GM21381 (cell line): ENCODE measurements at regions not wholly inside any gene's neighbourhood (a gene's known extent, or its start where the extent isn't known, plus 50 kb on each side); places are given as distances from the start of the nearest gene placed in this dataset.
"Not testable (repeated sequence)": the region's sequence is repeated elsewhere in the genome, so short reads cannot be mapped to it uniquely, and the experiment has no call there.

ENCODE experiments used
- ATAC-seq: cut with Tn5 transposase; IDR thresholded peaks from one replicate; pipeline ENCODE4 v1.9.1; 2021; ENCODE audit warnings: mild to moderate bottlenecking, moderate library complexity; ENCODE audit not compliant: unreplicated experiment

- ATAC-seq, result no peak
Observed at GRCh38 chr6:14216946-14217684, 99.5 kb downstream of the CD83 start.

- ATAC-seq, result no peak
Observed at GRCh38 chr6:14217728-14218518, 100.4 kb downstream of the CD83 start.

- ATAC-seq, result no peak
Observed at GRCh38 chr6:14218519-14218800, 100.9 kb downstream of the CD83 start.

DNA sequence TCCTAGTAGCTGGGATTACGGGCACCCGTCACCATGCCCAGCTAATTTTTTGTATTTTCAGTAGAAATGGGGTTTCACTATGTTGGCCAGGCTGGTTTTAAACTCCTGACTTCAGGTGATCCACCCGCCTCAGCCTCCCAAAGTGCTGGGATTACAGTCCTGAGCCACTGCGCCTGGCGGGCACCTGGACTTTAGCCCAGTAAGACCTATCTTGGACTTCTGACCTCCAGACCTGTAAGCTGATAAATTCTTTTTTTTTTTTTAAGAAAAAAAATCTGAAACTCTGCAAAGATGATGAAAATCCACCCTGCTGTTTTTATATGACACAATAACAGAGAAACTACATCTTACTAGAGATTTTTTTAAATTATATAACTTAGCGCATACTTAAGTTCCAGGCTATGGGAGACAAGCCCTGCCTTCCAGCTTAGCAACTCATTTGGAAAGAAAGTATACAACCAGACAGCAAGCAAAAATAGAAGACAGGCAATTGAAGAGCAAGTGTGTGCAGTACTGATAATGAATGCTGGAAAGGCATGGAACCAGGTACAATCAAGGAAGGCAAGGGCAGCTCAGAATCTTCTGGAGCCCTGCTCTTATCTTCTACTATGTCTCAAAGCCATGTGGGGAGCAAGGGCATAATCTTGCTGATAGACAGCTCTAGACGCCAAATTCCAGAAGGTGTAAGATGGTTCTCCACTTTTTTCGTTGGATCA is 104.2 kb downstream of the CD83 start:
- no peak for ATAC-seq

DNA sequence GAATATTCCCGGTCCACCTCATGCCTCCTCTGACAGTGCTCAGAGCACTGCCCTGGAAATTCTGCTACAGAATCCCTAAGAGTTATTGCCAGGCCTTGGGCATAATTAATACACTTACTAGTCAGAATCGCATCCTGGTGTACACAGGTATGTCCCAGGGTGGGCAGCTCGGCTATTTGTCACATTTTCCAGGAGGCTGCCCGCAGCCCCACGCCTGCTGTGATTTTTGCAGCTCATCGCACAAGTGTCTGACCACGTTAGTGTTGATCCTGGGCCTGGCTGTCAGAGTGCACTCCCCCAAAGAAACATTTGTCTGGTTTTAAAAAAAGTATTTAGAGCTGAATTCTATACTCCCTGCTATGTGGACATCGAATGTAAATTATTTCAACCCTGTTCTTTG is 105.4 kb downstream of the CD83 start:
- ATAC-seq, result no peak

GRCh38 chr6:14224359-14225103 is 107.0 kb downstream of the CD83 start:
- peak; percentile 66 for ATAC-seq

DNA sequence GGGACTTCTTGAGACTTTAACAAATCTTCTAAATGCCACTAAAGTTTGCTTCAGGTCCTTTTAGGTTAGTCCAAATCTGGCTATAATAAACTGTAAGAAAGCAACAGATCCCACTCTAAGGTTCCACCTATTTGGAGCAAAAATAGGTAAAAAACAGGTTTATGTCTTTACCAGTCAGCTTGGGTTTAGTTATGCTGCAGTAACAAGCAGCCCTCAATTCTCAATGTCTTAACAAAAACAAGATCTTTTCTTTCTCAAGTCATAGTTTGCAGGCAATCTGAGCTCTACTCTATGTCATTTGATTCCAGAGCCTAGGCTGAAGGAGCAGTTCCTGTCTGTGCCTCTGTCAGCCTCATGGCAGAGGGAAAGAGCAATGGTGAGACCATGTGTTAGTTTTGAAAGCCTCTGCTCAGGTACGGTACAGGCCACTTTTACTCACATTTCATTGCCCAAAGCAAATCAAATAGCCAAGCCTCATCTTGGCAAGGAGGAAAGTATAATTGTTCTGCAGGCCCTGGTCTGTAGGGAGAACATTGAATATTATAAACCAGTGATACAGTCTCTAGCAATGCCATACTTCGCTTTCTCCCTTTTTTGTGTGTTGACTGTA is 108.6 kb downstream of the CD83 start:
- no peak for ATAC-seq

DNA sequence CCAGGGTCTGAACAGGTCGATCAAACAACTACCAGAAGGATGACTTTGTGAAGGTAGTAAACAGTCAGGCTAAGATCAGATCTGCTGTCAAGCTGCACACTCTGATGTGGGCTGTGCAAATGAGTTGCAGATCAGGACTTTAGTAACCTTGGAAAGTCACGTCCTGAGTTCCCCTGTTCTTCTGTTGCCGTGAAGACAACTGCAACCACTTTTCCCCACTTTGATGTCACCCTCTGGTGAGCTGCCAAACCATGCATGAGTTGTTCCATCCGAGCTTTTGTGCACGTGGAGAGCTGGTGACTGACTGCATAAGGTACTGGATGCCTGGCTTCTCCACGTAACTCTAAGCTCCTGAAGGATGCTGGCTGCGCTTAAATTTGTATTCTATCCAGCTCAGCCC is 111.0 kb downstream of the CD83 start:
- ATAC-seq, result no peak

DNA sequence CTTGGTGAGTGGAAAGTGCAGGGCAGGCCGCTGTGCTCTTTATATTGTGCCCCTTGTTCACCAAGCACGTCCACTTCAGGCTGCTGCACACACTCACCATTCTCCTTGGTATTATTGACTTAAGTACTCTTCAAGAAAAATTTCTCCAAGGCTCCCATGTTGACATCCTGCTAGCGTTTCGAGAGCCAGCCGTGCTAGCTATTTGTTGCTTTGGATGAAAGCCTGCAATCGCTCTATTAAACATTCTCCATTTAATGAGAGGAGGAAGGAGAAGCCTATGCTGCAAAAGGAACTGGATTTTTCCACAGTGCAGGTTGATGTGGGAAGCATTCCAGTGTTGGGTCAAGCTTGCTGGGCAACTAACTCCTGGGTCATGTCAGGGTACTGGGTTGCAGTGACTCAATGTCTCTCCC is 113.5 kb downstream of the CD83 start:
- ATAC-seq, result no peak

DNA sequence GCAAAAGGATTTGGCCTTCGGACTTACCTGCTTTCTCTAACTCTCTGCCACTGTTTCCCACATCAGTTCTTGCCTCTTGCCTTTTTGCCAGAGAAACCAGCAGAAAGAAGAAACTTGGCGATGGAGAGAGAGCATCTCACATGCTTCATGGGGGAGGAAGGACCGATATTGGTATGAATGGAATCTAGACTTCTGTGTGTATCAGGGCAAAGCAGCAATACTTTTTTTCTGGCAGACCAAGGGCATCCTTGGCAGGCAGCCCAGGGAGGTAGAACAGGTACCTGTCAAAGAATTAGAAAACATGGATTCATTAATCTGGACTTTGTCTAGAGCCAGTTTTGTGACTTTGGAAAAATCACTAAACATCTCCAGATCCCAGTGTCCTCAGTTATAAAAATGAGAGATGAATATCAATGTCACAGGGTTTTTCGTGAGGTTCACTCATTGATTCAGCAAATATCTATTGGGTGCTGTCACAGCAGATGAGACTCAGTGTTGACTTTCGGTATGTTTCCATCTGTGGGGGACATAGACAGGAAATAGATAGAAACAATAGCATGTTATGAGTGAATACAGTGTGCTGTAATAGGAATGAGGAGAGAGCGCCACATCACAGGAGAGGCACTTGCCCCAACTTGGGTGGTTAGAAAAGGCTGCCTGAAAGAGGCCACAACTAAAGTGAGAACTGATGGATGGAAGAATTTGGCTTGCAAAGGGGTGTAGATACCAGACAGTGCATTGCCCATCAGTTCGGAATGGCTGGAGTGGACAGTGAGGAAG is 114.1 kb downstream of the CD83 start:
- ATAC-seq, result no peak

DNA sequence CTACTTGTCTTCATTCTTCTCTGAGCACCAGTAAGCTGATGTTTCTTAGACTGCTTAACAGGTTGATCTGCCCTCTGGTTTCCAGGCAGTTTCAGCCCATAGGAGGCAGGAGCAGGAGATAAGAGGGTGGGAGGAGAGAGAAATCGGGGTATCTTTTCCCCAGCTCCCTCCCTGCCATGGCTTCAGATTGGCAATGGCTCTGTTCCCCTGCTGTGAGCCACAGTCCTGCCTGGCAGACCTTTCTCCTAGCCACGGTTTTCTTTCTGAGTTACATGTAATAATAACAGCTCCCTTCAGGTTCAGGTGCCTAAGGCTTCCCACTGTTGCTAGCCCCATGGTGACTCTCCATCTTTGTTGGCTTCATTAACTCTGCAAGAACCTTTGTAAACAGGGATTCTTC is 115.3 kb downstream of the CD83 start:
- no peak for ATAC-seq

GRCh38 chr6:14235653-14236356 is 118.2 kb downstream of the CD83 start:
- no peak for ATAC-seq

DNA sequence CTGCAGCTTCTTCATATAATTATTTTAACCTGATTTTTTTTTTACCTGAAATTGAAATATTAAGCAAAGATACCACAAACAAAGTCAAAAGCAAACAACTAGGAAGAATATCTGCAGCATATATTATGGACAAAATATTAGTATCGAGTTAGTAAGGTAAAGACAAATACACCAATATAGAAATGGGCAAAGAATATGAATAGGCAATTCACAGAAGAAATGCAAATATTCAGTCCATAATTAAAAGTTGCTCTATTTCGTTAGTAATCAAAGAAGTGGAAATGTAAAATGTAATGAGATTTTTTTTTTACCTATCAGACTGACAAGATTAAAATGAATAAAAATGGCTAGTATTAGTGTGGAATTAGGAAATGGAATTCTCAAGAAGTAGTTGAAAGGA is 121.5 kb downstream of the CD83 start:
- no peak for ATAC-seq

GRCh38 chr6:14240411-14241166 is 123.0 kb downstream of the CD83 start:
- ATAC-seq, result peak; percentile 11

- ATAC-seq, result peak; percentile 58
Observed at GRCh38 chr6:14241255-14242070, 123.9 kb downstream of the CD83 start.

- ATAC-seq, result not testable (repeated sequence)
Observed at GRCh38 chr6:14242912-14243311, 125.3 kb downstream of the CD83 start.

DNA sequence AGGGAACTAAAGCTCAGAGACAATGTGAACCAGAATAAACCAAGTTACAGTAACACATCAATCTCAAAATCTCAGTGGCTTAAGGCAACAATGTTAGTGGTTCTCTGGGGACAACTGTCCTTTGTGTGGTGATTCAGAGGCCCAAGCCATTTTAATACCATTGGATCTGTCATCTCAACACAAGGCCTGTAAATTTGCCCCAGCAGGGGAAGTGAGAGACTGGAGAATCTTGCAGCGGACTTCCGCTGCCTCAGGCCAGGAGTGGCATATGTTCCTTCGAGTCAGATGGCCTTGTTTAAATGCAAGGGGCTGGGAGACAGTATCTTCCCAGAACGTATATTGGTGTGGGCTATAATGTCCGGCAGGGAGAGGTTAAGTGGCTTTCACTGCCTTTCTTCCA is 126.0 kb downstream of the CD83 start:
- no peak for ATAC-seq

GRCh38 chr6:14246876-14247275 is 129.3 kb downstream of the CD83 start:
- ATAC-seq, result no peak
